ENCODE measurements at regions not wholly inside any gene's neighbourhood (a gene's known extent, or its start where the extent isn't known, plus 50 kb on each side); places are given as distances from the start of the nearest gene placed in this dataset.

GRCh38 chr4:156128616-156129015, 174.9 kb upstream of the CTSO start:
- H3K27me3 ChIP-seq (ENCODE audit: insufficient read depth, low read length, poor library complexity) = no peaks in the 10 kb centered on the region
- H2AFZ ChIP-seq (ENCODE audit: low read depth, low read length) = no peak overlapping the region
- H3K79me2 ChIP-seq (ENCODE audit: insufficient read depth, low read length) = no peaks in the 10 kb centered on the region
- H3K27ac ChIP-seq (ENCODE audit: low read length) = no peak overlapping the region
- no peaks in the 10 kb centered on the region for H4K20me1 ChIP-seq (ENCODE audit: insufficient read depth, low read length)
- H3K4me1 ChIP-seq (ENCODE audit: insufficient read depth, low read length) = no peaks in the 10 kb centered on the region
- no peak for ATAC-seq (ENCODE audit: insufficient read depth, low read depth)
- no peak overlapping the region for H3K9ac ChIP-seq (ENCODE audit: low read depth, low read length)
- H3K4me2 ChIP-seq (ENCODE audit: insufficient read depth, low read length) = no peak overlapping the region
- no peak overlapping the region for H3K4me3 ChIP-seq (ENCODE audit: low read depth in 1 of 2, low read length in 2 of 2)
- H3K36me3 ChIP-seq (ENCODE audit: insufficient read depth, low read length) = no peaks in the 10 kb centered on the region
- no peak for DNase-seq
- no peak for TF ChIP-seq EZH2 (IDR thresholded peaks at IDR 0.05; ENCODE audit: borderline replicate concordance, low read depth, low read length, severe bottlenecking)
- no peak for TF ChIP-seq CTCF (IDR thresholded peaks at IDR 0.05; ENCODE audit: borderline replicate concordance, extremely low read depth, low read length, poor library complexity, severe bottlenecking)
- no peaks in the 10 kb centered on the region for H3K9me3 ChIP-seq (ENCODE audit: insufficient read depth, low read length, severe bottlenecking)

DNA sequence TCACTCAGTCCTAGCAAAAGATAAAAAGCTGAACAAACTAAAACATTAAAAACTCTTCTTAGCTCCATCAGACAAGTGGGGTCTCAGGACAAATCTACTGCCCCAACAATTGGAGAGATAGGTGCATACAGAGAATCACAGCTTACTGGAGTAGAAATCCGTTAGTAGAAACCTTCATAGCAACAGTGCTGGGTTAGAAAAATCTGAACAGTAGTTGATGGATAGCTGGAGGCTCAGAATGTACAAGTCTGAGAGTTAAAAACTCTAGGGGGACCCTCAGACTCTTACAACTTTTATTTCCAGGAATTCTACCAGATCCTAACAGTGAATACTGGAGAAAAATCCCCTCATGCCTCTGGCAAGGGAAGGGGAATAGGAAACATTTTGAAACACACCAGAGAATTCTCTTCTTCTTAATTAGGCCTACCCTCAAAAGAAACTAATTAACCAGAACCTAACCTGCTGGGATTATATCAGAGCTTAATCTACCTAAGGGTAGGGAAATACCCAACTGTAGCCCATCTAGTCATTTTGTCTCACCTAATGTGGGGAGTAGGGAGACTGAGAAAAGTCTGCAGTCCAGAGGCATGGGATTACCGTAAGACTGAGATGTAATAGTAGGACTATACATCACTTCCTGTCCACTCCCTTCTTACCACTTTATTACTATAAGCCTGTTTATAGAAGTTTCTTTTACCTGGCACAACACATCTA, 165.0 kb upstream of the CTSO start:
- Histone ChIP-seq H3K36me3 (ENCODE audit: insufficient read depth, low read length) (no peaks in the 10 kb centered on the region), H3K4me2 (ENCODE audit: insufficient read depth, low read length) (no peak overlapping the region), H3K79me2 (ENCODE audit: insufficient read depth, low read length) (no peaks in the 10 kb centered on the region), H3K9ac (ENCODE audit: low read depth, low read length) (no peak overlapping the region), H2AFZ (ENCODE audit: low read depth, low read length) (no peak overlapping the region), H4K20me1 (ENCODE audit: insufficient read depth, low read length) (no peaks in the 10 kb centered on the region), H3K9me3 (ENCODE audit: insufficient read depth, low read length, severe bottlenecking) (no peaks in the 10 kb centered on the region), H3K4me1 (ENCODE audit: insufficient read depth, low read length) (no peaks in the 10 kb centered on the region), H3K4me3 (ENCODE audit: low read depth in 1 of 2, low read length in 2 of 2) (no peak overlapping the region), H3K27me3 (ENCODE audit: insufficient read depth, low read length, poor library complexity) (no peaks in the 10 kb centered on the region), H3K27ac (ENCODE audit: low read length) (no peak overlapping the region)
- no peak for DNase-seq
- ATAC-seq (ENCODE audit: insufficient read depth, low read depth) = no peak
- TF ChIP-seq EZH2 (IDR thresholded peaks at IDR 0.05; ENCODE audit: borderline replicate concordance, low read depth, low read length, severe bottlenecking) (no peak), CTCF (IDR thresholded peaks at IDR 0.05; ENCODE audit: borderline replicate concordance, extremely low read depth, low read length, poor library complexity, severe bottlenecking) (no peak)

DNA sequence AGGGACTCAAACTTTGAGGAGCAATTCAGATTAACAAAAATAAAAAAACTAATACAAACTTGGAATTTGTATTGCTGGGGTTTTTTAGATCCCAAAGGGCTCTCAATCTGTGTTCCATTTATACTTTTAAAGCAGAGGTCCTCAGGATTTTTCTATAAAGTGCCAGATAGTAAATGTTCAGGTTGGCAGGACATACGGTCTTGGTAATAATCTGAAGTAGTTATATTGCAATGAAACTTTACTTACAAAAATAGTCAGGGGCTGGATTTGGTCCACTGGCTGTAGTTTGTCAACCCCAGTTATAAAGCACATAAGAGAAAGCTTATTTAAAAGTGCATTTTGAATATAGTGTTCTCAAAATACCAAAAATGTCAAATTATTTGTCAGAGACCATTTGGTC, 164.1 kb upstream of the CTSO start:
- no peaks in the 10 kb centered on the region for H3K27me3 ChIP-seq (ENCODE audit: insufficient read depth, low read length, poor library complexity)
- H3K27ac ChIP-seq (ENCODE audit: low read length) = no peak overlapping the region
- no peaks in the 10 kb centered on the region for H3K9me3 ChIP-seq (ENCODE audit: insufficient read depth, low read length, severe bottlenecking)
- no peak overlapping the region for H3K4me2 ChIP-seq (ENCODE audit: insufficient read depth, low read length)
- no peak for ATAC-seq (ENCODE audit: insufficient read depth, low read depth)
- H4K20me1 ChIP-seq (ENCODE audit: insufficient read depth, low read length) = no peaks in the 10 kb centered on the region
- no peaks in the 10 kb centered on the region for H3K36me3 ChIP-seq (ENCODE audit: insufficient read depth, low read length)
- H3K9ac ChIP-seq (ENCODE audit: low read depth, low read length) = no peak overlapping the region
- DNase-seq = no peak
- no peak overlapping the region for H2AFZ ChIP-seq (ENCODE audit: low read depth, low read length)
- no peaks in the 10 kb centered on the region for H3K4me1 ChIP-seq (ENCODE audit: insufficient read depth, low read length)
- no peak overlapping the region for H3K4me3 ChIP-seq (ENCODE audit: low read depth in 1 of 2, low read length in 2 of 2)
- H3K79me2 ChIP-seq (ENCODE audit: insufficient read depth, low read length) = no peaks in the 10 kb centered on the region
- TF ChIP-seq EZH2 (IDR thresholded peaks at IDR 0.05; ENCODE audit: borderline replicate concordance, low read depth, low read length, severe bottlenecking) (no peak), CTCF (IDR thresholded peaks at IDR 0.05; ENCODE audit: borderline replicate concordance, extremely low read depth, low read length, poor library complexity, severe bottlenecking) (no peak)
